H1 (cell line): ENCODE measurements at regions not wholly inside any gene's neighbourhood (a gene's known extent, or its start where the extent isn't known, plus 50 kb on each side); places are given as distances from the start of the nearest gene placed in this dataset.

Experiments used
- CTCF ChIA-PET: fragments of 300-600 bp; sonication (Branson Sonifier 250); formaldehyde crosslinking; loops from one replicate; lab custom pipeline; 2021; ENCODE audit not compliant: partially characterized antibody; lab: Charles Lee
- POLR2A ChIA-PET: fragments of 300-600 bp; sonication (Branson Sonifier 250); formaldehyde crosslinking; loops from one replicate; lab custom pipeline; 2021; ENCODE audit warnings: inconsistent platforms; ENCODE audit not compliant: partially characterized antibody; lab: Charles Lee
- DNase-seq, 2 experiments: peaks; one replicate each; pipeline versions ENCODE4 v3.0.0 to v3.0.0-alpha.2; 2010 to 2022; ENCODE audit warnings: low spot score in 2 of 2, low read depth in 1 of 2, mixed read lengths in 1 of 2
- FAIRE-seq: peaks from 2 replicates; lab custom pipeline; 2011; peaks lifted over from hg19 to GRCh38; lab: Jason Lieb, UNC
- H2AFZ ChIP-seq: 2 replicates; pipeline ENCODE4 v1.8.1; 2012; ENCODE audit warnings: low read length, inconsistent platforms
- H2AK5ac ChIP-seq: 2 replicates; pipeline ENCODE4 v1.6.1; 2013; ENCODE audit warnings: low read depth, low read length
- H2BK120ac ChIP-seq: replicated peaks from 2 replicates; pipeline ENCODE3; 2013; ENCODE audit warnings: low read depth, low read length, inconsistent platforms
- H2BK12ac ChIP-seq: 2 replicates; pipeline ENCODE4 v1.6.1; 2013; ENCODE audit warnings: low read depth, low read length
- H2BK15ac ChIP-seq: 2 replicates; pipeline ENCODE4 v1.6.1; 2013; ENCODE audit warnings: low read length
- H2BK20ac ChIP-seq: 2 replicates; pipeline ENCODE4 v1.6.1; 2013; ENCODE audit warnings: low read length
- H2BK5ac ChIP-seq: 2 replicates; pipeline ENCODE4 v1.6.1; 2013; ENCODE audit warnings: low read depth, low read length
- H3K14ac ChIP-seq: 2 replicates; pipeline ENCODE4 v1.6.1; 2013; ENCODE audit warnings: inconsistent platforms; ENCODE audit not compliant: insufficient read length
- H3K18ac ChIP-seq: 2 replicates; pipeline ENCODE4 v1.6.1; 2013; ENCODE audit warnings: low read length; ENCODE audit errors: extremely low read depth
- H3K23ac ChIP-seq: 2 replicates; pipeline ENCODE4 v1.6.1; 2013; ENCODE audit warnings: inconsistent platforms; ENCODE audit not compliant: insufficient read length
- H3K23me2 ChIP-seq: 2 replicates; pipeline ENCODE4 v1.6.1; 2013; ENCODE audit warnings: low read depth, low read length
- H3K27ac ChIP-seq: 2 replicates; pipeline ENCODE4 v1.6.1; 2011; ENCODE audit warnings: low read depth, low read length, inconsistent platforms
- H3K27me3 ChIP-seq, 4 experiments: replicated peaks in 1 of 4; 1 replicate in 1 of 4; 2 replicates in 3 of 4; pipeline versions ENCODE4 v1.6.1 to v1.8.1; 2011 to 2013; ENCODE audit warnings: low read length in 3 of 4, mild to moderate bottlenecking in 3 of 4, inconsistent platforms in 2 of 4, mixed read lengths in 2 of 4, moderate library complexity in 1 of 4; ENCODE audit not compliant: control insufficient read depth in 3 of 4, insufficient read depth in 3 of 4; ENCODE audit errors: extremely low read depth in 1 of 4
- H3K36me3 ChIP-seq, 4 experiments: 2 replicates each; pipeline versions ENCODE4 v1.6.1 to v1.8.1; 2011 to 2013; ENCODE audit warnings: mild to moderate bottlenecking in 4 of 4, low read length in 3 of 4, moderate library complexity in 2 of 4, control low read depth in 1 of 4, inconsistent platforms in 1 of 4; ENCODE audit not compliant: insufficient read depth in 4 of 4, control insufficient read depth in 2 of 4
- H3K4ac ChIP-seq: replicated peaks from 2 replicates; pipeline ENCODE3; 2013; ENCODE audit warnings: low read length, low read depth, mixed read lengths, inconsistent platforms; ENCODE audit not compliant: insufficient read length
- H3K4me1 ChIP-seq, 4 experiments: replicated peaks in 1 of 4; 1 replicate in 1 of 4; 2 replicates in 3 of 4; pipeline versions ENCODE4 v1.6.1 to v1.8.1; 2011 to 2013; ENCODE audit warnings: low read length in 3 of 4, inconsistent platforms in 2 of 4, mixed read lengths in 1 of 4; ENCODE audit not compliant: insufficient read depth in 4 of 4, control insufficient read depth in 3 of 4
- H3K4me2 ChIP-seq, 2 experiments: 2 replicates each; pipeline versions ENCODE4 v1.6.1 to v1.8.1; 2011 to 2013; ENCODE audit warnings: low read depth in 2 of 2, low read length in 2 of 2, control low read depth in 1 of 2, inconsistent platforms in 1 of 2, mild to moderate bottlenecking in 1 of 2; ENCODE audit not compliant: insufficient read depth in 1 of 2
- H3K4me3 ChIP-seq, 4 experiments: fragments of 200-600, 300-600 bp in 1 of 4; sonication (generic), shearing (Covaris generic), sonication (Bioruptor Twin) in 1 of 4; 2 replicates each; pipeline versions ENCODE4 v1.5.1 to v1.8.1; 2011 to 2016; ENCODE audit warnings: low read length in 4 of 4, low read depth in 3 of 4, control low read depth in 2 of 4, inconsistent platforms in 2 of 4, mild to moderate bottlenecking in 2 of 4, mixed read lengths in 1 of 4, moderate library complexity in 1 of 4; ENCODE audit not compliant: insufficient read depth in 2 of 4; ENCODE audit errors: extremely low read depth in 1 of 4
- H3K56ac ChIP-seq: replicated peaks from 2 replicates; pipeline ENCODE3; 2013; ENCODE audit warnings: low read depth, mild to moderate bottlenecking, mixed read lengths, low read length, inconsistent platforms; ENCODE audit not compliant: insufficient read length
- H3K79me1 ChIP-seq: 2 replicates; pipeline ENCODE4 v1.6.1; 2013; ENCODE audit warnings: low read depth, low read length, control low read depth
- H3K79me2 ChIP-seq, 2 experiments: 2 replicates each; pipeline versions ENCODE4 v1.6.1 to v1.8.1; 2012 to 2013; ENCODE audit warnings: low read length in 2 of 2, mild to moderate bottlenecking in 2 of 2, inconsistent platforms in 1 of 2; ENCODE audit not compliant: insufficient read depth in 2 of 2, control insufficient read depth in 1 of 2
- H3K9ac ChIP-seq, 4 experiments: replicated peaks in 1 of 4; 1 replicate in 1 of 4; 2 replicates in 3 of 4; pipeline versions ENCODE4 v1.6.1 to v1.8.1; 2011 to 2013; ENCODE audit warnings: low read depth in 3 of 4, low read length in 3 of 4, control low read depth in 2 of 4, mild to moderate bottlenecking in 2 of 4, moderate library complexity in 2 of 4, inconsistent platforms in 1 of 4; ENCODE audit errors: extremely low read depth in 1 of 4
- H3K9me3 ChIP-seq, 2 experiments: 2 replicates each; pipeline versions ENCODE4 v1.6.1 to v1.8.1; 2012 to 2013; ENCODE audit warnings: mild to moderate bottlenecking in 2 of 2, moderate library complexity in 2 of 2, control low read depth in 1 of 2, inconsistent platforms in 1 of 2, low read depth in 1 of 2, low read length in 1 of 2, mixed read lengths in 1 of 2; ENCODE audit not compliant: insufficient read depth in 2 of 2
- H4K20me1 ChIP-seq, 2 experiments: replicated peaks in 1 of 2; 2 replicates each; pipeline versions ENCODE3 to v1.8.1; 2011 to 2013; ENCODE audit warnings: inconsistent platforms in 2 of 2, low read length in 2 of 2, mild to moderate bottlenecking in 1 of 2; ENCODE audit not compliant: insufficient read depth in 2 of 2, control insufficient read depth in 1 of 2
- H4K5ac ChIP-seq: 2 replicates; pipeline ENCODE4 v1.6.1; 2013; ENCODE audit warnings: low read length, low read depth, mixed read lengths, inconsistent platforms; ENCODE audit not compliant: insufficient read length
- H4K8ac ChIP-seq: 2 replicates; pipeline ENCODE4 v1.8.0; 2013; ENCODE audit warnings: mild to moderate bottlenecking, moderate library complexity, low read length, inconsistent platforms; ENCODE audit not compliant: insufficient read depth; ENCODE audit errors: extremely low read depth
- H4K91ac ChIP-seq: replicated peaks from 2 replicates; pipeline ENCODE3; 2013; ENCODE audit warnings: low read length, mixed read lengths, inconsistent platforms; ENCODE audit not compliant: insufficient read length
- BCL11A ChIP-seq, 2 experiments: IDR thresholded peaks; one replicate each; pipeline ENCODE4 v1.6.1; 2011; ENCODE audit warnings: low read depth in 2 of 2, low read length in 2 of 2, mild to moderate bottlenecking in 2 of 2
- CEBPB ChIP-seq: IDR thresholded peaks from 2 replicates; pipeline ENCODE4 v1.6.1; 2012; ENCODE audit warnings: low read depth, low read length
- CTBP2 ChIP-seq: IDR thresholded peaks from 2 replicates; pipeline ENCODE4 v1.7.0; 2011; ENCODE audit warnings: borderline replicate concordance, mild to moderate bottlenecking, moderate library complexity, mixed read lengths, low read length; ENCODE audit not compliant: insufficient read depth, insufficient read length
- HDAC6 ChIP-seq: IDR thresholded peaks from one replicate; pipeline ENCODE4 v1.7.1; 2012; ENCODE audit warnings: low read depth, mild to moderate bottlenecking, inconsistent platforms, low read length, moderate library complexity
- KDM4A ChIP-seq: IDR thresholded peaks from one replicate; pipeline ENCODE4 v1.7.1; 2012; ENCODE audit warnings: low read depth, mild to moderate bottlenecking, moderate library complexity, low read length, inconsistent platforms; ENCODE audit not compliant: severe bottlenecking
- MAFK ChIP-seq: IDR thresholded peaks from 2 replicates; pipeline ENCODE4 v1.6.1; 2012; ENCODE audit warnings: low read depth, mild to moderate bottlenecking, improper control_type of control experiment, low read length
- PHF8 ChIP-seq: fragments of 200-600 bp; sonication (generic); conservative IDR thresholded peaks from 2 replicates; pipeline ENCODE4 v1.7.1; 2012; ENCODE audit warnings: low read depth, mild to moderate bottlenecking, inconsistent platforms, low read length, moderate library complexity
- POLR2AphosphoS5 ChIP-seq: IDR thresholded peaks from 2 replicates; pipeline ENCODE4 v1.6.1; 2011; ENCODE audit warnings: low read depth, low read length
- RNF2 ChIP-seq: fragments of 200-900, 300-1000 bp; sonication (generic); IDR thresholded peaks from 2 replicates; pipeline ENCODE4 v1.7.1; 2016; ENCODE audit warnings: borderline replicate concordance, low read depth, mild to moderate bottlenecking, antibody characterized with exemption, low read length; ENCODE audit not compliant: poor library complexity, severe bottlenecking; ENCODE audit errors: missing control alignments
- SAP30 ChIP-seq: fragments of 300-600 bp; sonication (generic); IDR thresholded peaks from 2 replicates; pipeline ENCODE4 v1.7.1; 2012; ENCODE audit warnings: low read length, moderate library complexity, mild to moderate bottlenecking, inconsistent platforms; ENCODE audit not compliant: insufficient read depth, insufficient replicate concordance
- SIRT6 ChIP-seq: IDR thresholded peaks from one replicate; pipeline ENCODE4 v1.7.1; 2012; ENCODE audit warnings: low read length, inconsistent platforms
- SRF ChIP-seq: IDR thresholded peaks from 2 replicates; pipeline ENCODE4 v1.6.1; 2011; ENCODE audit warnings: mild to moderate bottlenecking, low read depth, low read length, moderate library complexity
- TBP ChIP-seq: IDR thresholded peaks from 2 replicates; pipeline ENCODE4 v1.6.1; 2011; ENCODE audit warnings: low read depth, low read length, improper control_type of control experiment
- TCF12 ChIP-seq: IDR thresholded peaks from 2 replicates; pipeline ENCODE4 v1.6.1; 2011; ENCODE audit warnings: low read depth, mild to moderate bottlenecking, low read length
- WGBS, 2 experiments: shearing (Covaris generic) in 1 of 2; methylation state at CpG; one replicate each; pipeline versions ENCODE4 v1.1.6 to v1.1.7; 2013 to 2015; ENCODE audit warnings: low lambda C conversion rate in 2 of 2, mixed read lengths in 2 of 2, inconsistent platforms in 1 of 2, low coverage in 1 of 2, missing lambda C conversion rate in 1 of 2; ENCODE audit not compliant: insufficient replicate concordance in 2 of 2, insufficient coverage in 1 of 2, insufficient read length in 1 of 2; ENCODE audit errors: extremely low coverage in 1 of 2, missing lambda C conversion rate in 1 of 2; 5-methylcytosine and 5-hydroxymethylcytosine counted together

DNA sequence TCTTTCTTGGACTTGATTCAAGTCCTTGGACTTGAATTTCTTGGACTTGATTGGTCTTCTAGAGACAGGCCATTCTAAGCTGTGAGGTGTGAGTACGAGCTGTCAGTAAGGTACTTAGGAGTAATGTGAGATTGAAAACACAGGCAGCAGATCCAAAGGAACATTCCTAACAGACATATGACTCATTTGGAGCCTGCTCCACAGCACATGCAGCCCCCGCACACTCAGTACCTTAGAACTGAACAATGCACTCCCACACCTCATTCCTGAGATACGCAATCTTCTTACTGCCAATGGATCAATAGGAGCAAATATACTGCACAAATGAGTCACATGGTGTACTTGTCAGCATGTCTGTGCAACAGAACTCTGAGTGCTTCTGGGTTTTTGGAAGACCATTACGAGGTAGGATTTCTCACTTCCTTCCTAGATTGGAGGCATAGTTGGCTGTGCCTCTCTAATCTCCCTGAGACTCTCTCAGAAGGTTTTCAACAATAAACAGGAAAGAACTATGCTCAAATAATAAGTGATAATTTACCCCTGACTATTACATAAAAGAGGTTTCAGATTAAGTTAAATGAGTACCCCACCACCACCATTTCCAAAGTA lies 243.1 kb downstream of the KCNA4 start:
- no peaks in the 10 kb centered on the region for H3K27me3 ChIP-seq
- no peak overlapping the region for H3K9ac ChIP-seq
- no peak overlapping the region for H3K4ac ChIP-seq
- no peak overlapping the region for H4K8ac ChIP-seq
- H2BK12ac ChIP-seq = no peak overlapping the region
- no peak overlapping the region for H3K14ac ChIP-seq
- H2BK120ac ChIP-seq = no peak overlapping the region
- H3K27ac ChIP-seq = no peak overlapping the region
- H4K91ac ChIP-seq = no peak overlapping the region
- no peak overlapping the region for H4K5ac ChIP-seq
- H2BK5ac ChIP-seq = no peak overlapping the region
- CTCF ChIA-PET = interaction anchor here (0.6 to 1.0 kb wide), 2 partner anchors 11 to 336 kb away, joined by 3 to 4 read pairs; no protein-coding TSS in a partner anchor
- peaks cover 4 to 10% of the 10 kb centered on the region in 2 experiments; a peak in 3 of 4 replicates for H3K9me3 ChIP-seq
- no peak overlapping the region for H3K56ac ChIP-seq
- H3K4me3 ChIP-seq = no peak overlapping the region
- no peak overlapping the region for H3K4me2 ChIP-seq
- no peak overlapping the region for H3K18ac ChIP-seq
- no peaks in the 10 kb centered on the region for H3K79me2 ChIP-seq
- H3K36me3 ChIP-seq = no peaks in the 10 kb centered on the region
- POLR2A ChIA-PET = no interaction called here
- no peaks in the 10 kb centered on the region for H3K23me2 ChIP-seq
- FAIRE-seq (no peak), DNase-seq (no peak)
- WGBS, 2 experiments = 98% methylated on average over 4 of the region's 4 CpGs; no CpG with 5 or more reads in 1 of the 2 experiments
- H2BK20ac ChIP-seq = no peak overlapping the region
- no peak overlapping the region for H2BK15ac ChIP-seq
- no peaks in the 10 kb centered on the region for H3K79me1 ChIP-seq
- no peak overlapping the region for H2AK5ac ChIP-seq
- no peaks in the 10 kb centered on the region for H3K4me1 ChIP-seq
- H2AFZ ChIP-seq = no peak overlapping the region
- H3K23ac ChIP-seq = no peak overlapping the region
- no peaks in the 10 kb centered on the region for H4K20me1 ChIP-seq
- TF ChIP-seq TBP = no peak
- no peak for TF ChIP-seq CEBPB
- TF ChIP-seq PHF8 = no peak
- no peak for TF ChIP-seq SIRT6
- TF ChIP-seq KDM4A = no peak
- no peak for TF ChIP-seq BCL11A (IDR thresholded peaks at IDR 0.05; ENCODE audit: low read depth in 2 of 2, low read length in 2 of 2)
- no peak for TF ChIP-seq SRF
- no peak for TF ChIP-seq MAFK
- no peak for TF ChIP-seq HDAC6
- TF ChIP-seq SAP30 = no peak
- no peak for TF ChIP-seq POLR2AphosphoS5
- TF ChIP-seq CTBP2 = no peak
- no peak for TF ChIP-seq RNF2
- TF ChIP-seq TCF12 = no peak
